ENCODE measurements at regions not wholly inside any gene's neighbourhood (a gene's known extent, or its start where the extent isn't known, plus 50 kb on each side); places are given as distances from the start of the nearest gene placed in this dataset.

DNA sequence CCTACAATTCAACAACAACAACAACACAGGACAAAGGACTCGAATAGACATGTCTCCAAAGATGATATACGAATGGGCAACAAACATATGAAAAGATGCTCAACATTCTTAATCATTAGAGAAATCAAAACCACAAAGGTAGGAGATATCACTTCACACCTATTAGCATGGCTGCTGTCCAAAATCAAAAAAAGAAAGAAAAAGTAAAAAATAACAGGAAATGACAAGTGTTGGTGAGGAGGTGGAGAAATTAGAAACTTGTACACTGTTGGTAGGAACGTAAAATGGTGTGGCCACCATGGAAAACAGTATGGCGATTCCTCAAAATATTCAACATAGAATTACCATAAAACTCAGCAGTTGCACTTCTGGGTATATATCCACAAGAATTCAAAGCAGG, 312.3 kb upstream of the STT3B start:
- Histone ChIP-seq H3K4me1 (ENCODE audit: insufficient read depth, low read length, poor library complexity, severe bottlenecking) (peaks cover 94% of the 10 kb centered on the region), H3K4me2 (ENCODE audit: low read depth, low read length, poor library complexity, severe bottlenecking) (peak overlapping the region; percentile 87), H2AFZ (ENCODE audit: low read length) (no peak overlapping the region), H3K27me3 (ENCODE audit: insufficient read depth, low read length, poor library complexity, severe bottlenecking) (no peaks in the 10 kb centered on the region), H3K36me3 (ENCODE audit: insufficient read depth, low read length) (no peaks in the 10 kb centered on the region), H3K9ac (ENCODE audit: low read depth, low read length, poor library complexity, severe bottlenecking) (peak overlapping the region; percentile 92), H3K4me3 (ENCODE audit: low read length, poor library complexity, severe bottlenecking) (peak overlapping the region; percentile 40), H4K20me1 (ENCODE audit: insufficient read depth, low read length, poor library complexity, severe bottlenecking) (no peaks in the 10 kb centered on the region), H3K9me3 (ENCODE audit: insufficient read depth, low read depth, low read length) (no peaks in the 10 kb centered on the region), H3K9me2 (replicated peaks; ENCODE audit: low read depth, low read length) (no peaks in the 10 kb centered on the region), H3K79me2 (ENCODE audit: insufficient read depth, low read length) (peaks cover 89% of the 10 kb centered on the region), H3F3A (ENCODE audit: low read depth) (peaks cover 26% of the 10 kb centered on the region)
- no peak for TF ChIP-seq EZH2phosphoT487 (IDR thresholded peaks at IDR 0.05; ENCODE audit: borderline replicate concordance)
- TF ChIP-seq, protein P1, sequence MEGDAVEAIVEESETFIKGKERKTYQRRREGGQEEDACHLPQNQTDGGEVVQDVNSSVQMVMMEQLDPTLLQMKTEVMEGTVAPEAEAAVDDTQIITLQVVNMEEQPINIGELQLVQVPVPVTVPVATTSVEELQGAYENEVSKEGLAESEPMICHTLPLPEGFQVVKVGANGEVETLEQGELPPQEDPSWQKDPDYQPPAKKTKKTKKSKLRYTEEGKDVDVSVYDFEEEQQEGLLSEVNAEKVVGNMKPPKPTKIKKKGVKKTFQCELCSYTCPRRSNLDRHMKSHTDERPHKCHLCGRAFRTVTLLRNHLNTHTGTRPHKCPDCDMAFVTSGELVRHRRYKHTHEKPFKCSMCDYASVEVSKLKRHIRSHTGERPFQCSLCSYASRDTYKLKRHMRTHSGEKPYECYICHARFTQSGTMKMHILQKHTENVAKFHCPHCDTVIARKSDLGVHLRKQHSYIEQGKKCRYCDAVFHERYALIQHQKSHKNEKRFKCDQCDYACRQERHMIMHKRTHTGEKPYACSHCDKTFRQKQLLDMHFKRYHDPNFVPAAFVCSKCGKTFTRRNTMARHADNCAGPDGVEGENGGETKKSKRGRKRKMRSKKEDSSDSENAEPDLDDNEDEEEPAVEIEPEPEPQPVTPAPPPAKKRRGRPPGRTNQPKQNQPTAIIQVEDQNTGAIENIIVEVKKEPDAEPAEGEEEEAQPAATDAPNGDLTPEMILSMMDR (conservative IDR thresholded peaks at IDR 0.05; ENCODE audit: low read length) = no peak

GRCh38 chr3:31223278-31223677, 309.4 kb upstream of the STT3B start:
- H3K4me2 ChIP-seq (ENCODE audit: low read depth, low read length, poor library complexity, severe bottlenecking) = peak overlapping the region; percentile 17

GRCh38 chr3:31224936-31225335, 307.8 kb upstream of the STT3B start:
- no peaks in the 10 kb centered on the region for H4K20me1 ChIP-seq (ENCODE audit: insufficient read depth, low read length, poor library complexity, severe bottlenecking)
- H3F3A ChIP-seq (ENCODE audit: low read depth) = peaks cover 28% of the 10 kb centered on the region
- H3K4me1 ChIP-seq (ENCODE audit: insufficient read depth, low read length, poor library complexity, severe bottlenecking) = peaks cover 92% of the 10 kb centered on the region
- H3K9ac ChIP-seq (ENCODE audit: low read depth, low read length, poor library complexity, severe bottlenecking) = peak overlapping the region; percentile 99
- no peaks in the 10 kb centered on the region for H3K9me3 ChIP-seq (ENCODE audit: insufficient read depth, low read depth, low read length)
- peaks cover 78% of the 10 kb centered on the region for H3K79me2 ChIP-seq (ENCODE audit: insufficient read depth, low read length)
- peak overlapping the region; percentile 60 for H3K4me3 ChIP-seq (ENCODE audit: low read length, poor library complexity, severe bottlenecking)
- TF ChIP-seq, protein P1 (conservative IDR thresholded peaks at IDR 0.05; ENCODE audit: low read length) = no peak
- no peak for TF ChIP-seq EZH2phosphoT487 (IDR thresholded peaks at IDR 0.05; ENCODE audit: borderline replicate concordance)
- H3K9me2 ChIP-seq (replicated peaks; ENCODE audit: low read depth, low read length) = no peaks in the 10 kb centered on the region
- H3K36me3 ChIP-seq (ENCODE audit: insufficient read depth, low read length) = no peaks in the 10 kb centered on the region
- no peaks in the 10 kb centered on the region for H3K27me3 ChIP-seq (ENCODE audit: insufficient read depth, low read length, poor library complexity, severe bottlenecking)
- H2AFZ ChIP-seq (ENCODE audit: low read length) = no peak overlapping the region
- peak overlapping the region; percentile 96 for H3K4me2 ChIP-seq (ENCODE audit: low read depth, low read length, poor library complexity, severe bottlenecking)

More at GRCh38 chr3:31223278-31223677, 309.4 kb upstream of the STT3B start:
- Histone ChIP-seq H3K4me1 (ENCODE audit: insufficient read depth, low read length, poor library complexity, severe bottlenecking) (peaks cover 89% of the 10 kb centered on the region), H3K79me2 (ENCODE audit: insufficient read depth, low read length) (peaks cover 71% of the 10 kb centered on the region), H3K9me2 (replicated peaks; ENCODE audit: low read depth, low read length) (no peaks in the 10 kb centered on the region), H3K36me3 (ENCODE audit: insufficient read depth, low read length) (no peaks in the 10 kb centered on the region), H3K4me3 (ENCODE audit: low read length, poor library complexity, severe bottlenecking) (no peak overlapping the region), H3F3A (ENCODE audit: low read depth) (peaks cover 41% of the 10 kb centered on the region), H3K27me3 (ENCODE audit: insufficient read depth, low read length, poor library complexity, severe bottlenecking) (no peaks in the 10 kb centered on the region), H4K20me1 (ENCODE audit: insufficient read depth, low read length, poor library complexity, severe bottlenecking) (no peaks in the 10 kb centered on the region), H3K9ac (ENCODE audit: low read depth, low read length, poor library complexity, severe bottlenecking) (peak overlapping the region; percentile 99), H2AFZ (ENCODE audit: low read length) (no peak overlapping the region), H3K9me3 (ENCODE audit: insufficient read depth, low read depth, low read length) (no peaks in the 10 kb centered on the region)
- TF ChIP-seq, protein P1 (conservative IDR thresholded peaks at IDR 0.05; ENCODE audit: low read length) = no peak
- no peak for TF ChIP-seq EZH2phosphoT487 (IDR thresholded peaks at IDR 0.05; ENCODE audit: borderline replicate concordance)

Measured in Loucy (cell line).